GM21515 (cell line): ENCODE measurements at regions not wholly inside any gene's neighbourhood (a gene's known extent, or its start where the extent isn't known, plus 50 kb on each side); places are given as distances from the start of the nearest gene placed in this dataset.
"Not testable (repeated sequence)": the region's sequence is repeated elsewhere in the genome, so short reads cannot be mapped to it uniquely, and the experiment has no call there.

Source experiments
- ATAC-seq: cut with Tn5 transposase; IDR thresholded peaks from one replicate; pipeline ENCODE4 v1.9.1; 2021; ENCODE audit not compliant: unreplicated experiment

DNA sequence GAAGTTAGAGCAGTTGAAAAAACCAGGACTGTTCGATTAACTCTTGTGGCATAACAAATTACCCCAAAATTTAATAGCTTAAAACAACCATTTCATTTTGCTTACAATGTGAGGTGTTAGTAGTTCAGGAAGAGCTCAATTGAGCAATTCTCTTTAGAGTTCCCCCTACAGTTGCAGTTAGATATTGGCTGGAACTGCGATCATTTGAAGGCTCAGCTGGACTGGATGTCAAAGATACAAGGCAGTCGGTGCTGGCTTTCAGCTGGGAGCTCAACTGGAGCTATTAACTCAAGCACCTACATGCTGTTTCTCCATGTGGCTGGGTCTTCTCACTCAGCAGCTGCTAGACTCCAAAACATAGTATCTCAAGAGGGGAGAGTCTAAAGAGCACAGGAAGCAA is 96.0 kb upstream of the LOC128125822 start:
- peak; percentile 52 for ATAC-seq

DNA sequence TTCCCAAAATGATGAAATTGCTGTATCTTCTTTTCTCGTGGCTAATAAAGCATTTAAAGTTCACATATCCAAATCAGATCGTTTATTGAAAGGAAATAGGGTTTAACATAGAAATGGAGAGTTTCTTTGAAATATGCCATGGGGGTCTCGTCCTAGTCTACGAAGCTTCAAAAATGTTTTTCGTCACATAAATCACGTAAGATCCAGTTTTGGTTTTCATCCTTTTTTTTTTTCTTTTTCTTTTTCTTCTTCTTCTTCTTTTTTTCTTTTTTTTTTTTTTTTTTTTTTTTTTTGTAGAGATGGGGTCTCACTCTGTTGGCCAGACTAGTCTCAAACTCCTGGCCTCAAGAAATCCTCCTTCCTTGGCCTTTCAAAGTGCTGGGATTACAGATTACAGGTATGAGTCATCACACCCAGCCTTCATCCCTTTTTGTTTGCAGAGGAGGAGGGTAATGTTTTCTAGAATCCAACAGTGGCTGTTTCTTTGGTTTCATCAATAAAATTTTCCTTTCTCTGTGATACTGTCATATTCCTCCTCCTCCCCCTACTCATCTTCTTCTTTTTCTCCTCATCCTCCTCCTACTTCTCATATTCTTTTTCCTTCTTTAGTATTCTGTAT is 94.7 kb upstream of the LOC128125822 start:
- ATAC-seq = no peak

DNA sequence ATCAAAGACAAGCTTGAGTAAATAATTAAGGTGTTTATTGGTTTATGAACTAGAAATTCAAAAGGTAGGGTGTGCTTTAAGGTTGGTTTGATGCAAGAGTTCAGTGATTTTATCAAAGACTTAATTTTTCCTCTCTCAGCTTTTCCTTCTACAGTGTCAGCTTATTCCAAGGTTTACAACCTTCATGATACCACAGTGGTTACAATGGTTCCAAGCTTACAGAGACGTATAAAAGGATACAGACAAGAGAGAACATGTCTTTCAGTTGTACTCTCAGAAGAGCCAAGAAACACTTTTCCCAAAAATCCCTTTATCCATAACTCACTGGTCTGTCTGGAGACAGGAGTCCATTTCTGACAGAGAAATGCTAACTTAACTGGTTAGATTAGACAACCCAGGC is 93.5 kb upstream of the LOC128125822 start:
- no peak for ATAC-seq

DNA sequence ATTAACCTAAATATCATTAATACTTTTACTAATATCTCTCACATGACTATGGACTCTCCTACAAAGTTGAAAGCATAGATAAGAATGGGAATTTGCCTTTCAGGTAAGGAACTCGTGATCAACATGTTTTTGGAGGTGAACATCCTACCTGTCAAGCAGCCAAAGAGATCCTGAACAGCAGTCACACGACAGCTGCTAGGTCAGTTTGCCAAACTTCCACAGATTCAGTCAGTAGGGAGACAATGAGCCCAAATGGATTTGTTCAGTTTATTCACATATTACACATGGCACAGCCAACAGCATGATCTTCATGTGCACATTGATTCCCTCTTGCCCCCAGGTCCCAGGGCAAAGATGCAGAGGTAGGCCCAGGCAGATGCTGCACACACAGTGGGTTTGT is 86.1 kb upstream of the LOC128125822 start:
- ATAC-seq = no peak

DNA sequence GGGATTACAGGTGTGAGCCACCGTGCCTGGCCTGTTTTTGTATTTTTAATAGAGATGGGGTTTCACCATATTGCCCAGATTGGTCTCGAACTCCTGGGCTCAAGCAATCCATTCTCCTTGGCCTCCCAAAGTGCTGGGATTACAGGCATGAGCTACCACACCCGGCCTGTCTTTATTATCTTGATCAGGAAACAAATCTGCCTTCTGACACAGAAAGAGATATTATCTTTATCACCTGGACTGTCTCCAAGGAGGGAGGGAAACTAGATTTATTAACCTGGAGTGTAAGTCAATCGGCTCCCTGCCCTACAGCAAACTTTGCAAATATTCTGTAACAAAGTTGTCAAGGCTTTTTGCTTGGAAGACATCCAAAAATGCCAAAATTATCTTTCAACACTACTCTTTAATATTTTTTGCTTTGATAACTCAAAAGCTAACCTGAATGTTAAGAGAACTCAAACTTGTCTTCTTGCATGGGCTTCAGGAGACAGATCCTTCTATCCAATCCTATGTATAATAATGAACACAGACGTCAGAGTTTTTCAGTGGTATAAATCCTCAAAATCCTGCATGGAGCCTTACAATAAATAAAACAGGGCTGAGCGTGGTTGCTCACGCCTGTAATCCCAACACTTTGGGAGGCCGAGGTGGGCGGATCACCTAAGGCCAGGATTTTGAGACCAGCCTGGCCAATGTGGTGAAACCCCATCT is 85.0 kb upstream of the LOC128125822 start:
- ATAC-seq = no peak

DNA sequence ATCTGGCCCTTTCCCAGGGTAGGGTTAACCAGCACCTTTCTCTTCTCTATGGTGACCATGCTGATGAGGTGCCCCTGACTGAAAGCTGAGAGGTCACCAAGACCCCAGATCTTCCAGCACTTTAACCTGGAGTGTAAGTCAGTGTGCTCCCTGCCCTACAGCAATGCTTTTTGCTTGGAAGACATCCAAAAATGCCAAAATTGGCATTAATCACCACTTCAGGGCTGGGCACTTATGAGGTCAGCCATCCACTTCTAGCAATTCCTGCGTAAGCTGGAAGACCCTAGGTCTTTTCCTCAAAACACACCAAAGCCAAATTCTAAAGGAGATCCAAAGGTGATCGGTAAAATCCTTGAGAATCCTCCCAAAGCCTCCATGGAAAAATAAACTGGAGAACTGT is 81.2 kb upstream of the LOC128125822 start:
- ATAC-seq = no peak

DNA sequence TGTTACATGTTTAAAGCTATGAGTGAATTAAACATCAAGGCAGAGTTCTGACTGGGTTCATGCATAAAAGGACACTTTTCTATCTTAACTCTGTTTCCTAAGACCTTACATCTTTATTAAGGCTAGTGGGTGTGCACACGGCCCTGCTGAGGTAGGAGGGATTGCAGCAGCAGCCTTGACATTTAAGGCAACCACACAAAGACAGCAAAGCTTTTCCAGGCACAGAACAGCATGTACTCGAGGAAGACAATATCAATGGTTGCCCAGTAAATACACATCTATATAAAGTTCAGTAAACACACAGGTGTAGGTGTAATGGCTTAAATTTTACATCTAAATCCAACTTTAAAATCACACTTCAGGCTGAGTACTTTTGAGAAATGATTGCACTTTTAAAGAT is 79.8 kb upstream of the LOC128125822 start:
- no peak for ATAC-seq

DNA sequence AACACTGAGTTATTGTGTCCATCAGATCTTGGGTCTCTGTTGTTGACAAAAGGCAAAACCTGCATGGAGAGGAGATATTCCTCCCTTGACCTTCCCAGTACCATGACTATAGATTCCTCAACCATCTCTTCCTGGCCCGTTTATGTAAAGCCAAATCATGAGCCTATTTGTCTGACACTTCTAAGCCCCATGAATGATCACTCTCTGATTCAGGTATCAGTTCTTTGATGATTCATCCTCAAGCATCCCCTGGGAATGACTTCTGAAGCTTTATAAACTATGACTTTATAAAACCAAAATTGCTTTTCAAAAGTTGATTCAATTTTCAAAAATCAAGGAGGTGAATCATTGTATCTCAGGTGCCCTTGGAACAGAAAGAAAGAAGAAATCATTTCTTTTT is 78.7 kb upstream of the LOC128125822 start:
- no peak for ATAC-seq

DNA sequence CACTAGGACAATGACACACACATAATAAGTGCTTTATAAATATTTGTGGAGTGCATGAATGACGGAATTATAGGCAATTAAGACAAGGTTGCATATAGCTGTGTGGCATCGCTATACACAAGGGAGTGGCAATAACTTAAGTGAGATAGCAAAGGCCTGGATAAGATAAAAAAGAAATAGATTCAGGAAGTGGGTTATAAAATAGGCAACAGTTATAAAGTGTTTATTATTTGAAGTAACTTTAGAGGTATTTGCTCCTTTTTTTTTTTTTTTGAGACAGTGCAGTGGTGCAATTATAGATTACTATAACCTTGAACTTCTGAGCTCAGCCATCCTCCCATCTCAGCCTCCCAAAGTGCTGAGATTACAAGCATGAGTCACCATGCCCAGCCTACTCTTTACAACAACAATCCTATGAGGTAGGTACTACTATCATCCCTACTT is 75.9 kb upstream of the LOC128125822 start:
- ATAC-seq = no peak

DNA sequence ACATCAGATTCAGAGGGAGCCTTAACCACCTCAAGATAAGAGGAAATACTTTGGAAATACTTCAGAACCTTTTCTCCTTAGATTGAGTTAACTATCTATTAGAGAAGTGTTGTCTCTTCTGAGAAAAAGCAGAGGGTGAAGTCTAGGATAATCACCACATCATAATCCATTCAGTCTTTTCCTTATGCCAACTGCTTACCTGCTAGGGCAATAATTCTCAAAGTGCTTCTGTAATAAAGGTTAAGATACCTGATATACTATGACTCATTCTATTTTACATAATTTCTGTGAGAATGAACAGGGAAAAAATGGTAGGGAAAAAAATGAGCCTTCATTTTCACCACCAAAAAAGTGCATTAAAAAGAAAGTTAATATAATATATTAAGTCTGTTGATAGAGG is 70.1 kb upstream of the LOC128125822 start:
- ATAC-seq = no peak

DNA sequence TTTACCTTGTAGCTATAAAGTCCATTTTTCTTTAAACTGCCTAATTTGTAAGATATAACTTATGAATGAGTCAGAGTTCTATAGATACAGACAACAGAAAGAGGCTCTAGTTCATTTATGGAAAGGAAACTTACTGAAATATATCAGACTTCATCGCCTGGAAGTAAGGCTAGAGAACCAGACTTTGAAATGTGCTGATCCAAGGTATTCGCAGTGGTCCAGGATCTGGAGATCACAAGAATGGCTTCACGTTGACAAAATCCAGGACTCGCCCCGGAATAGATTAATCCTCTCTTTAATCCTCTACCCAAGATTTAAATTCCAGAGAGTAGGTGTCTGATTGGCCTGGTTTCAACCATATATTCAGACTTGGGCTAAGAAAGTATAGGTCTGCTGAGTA is 69.1 kb upstream of the LOC128125822 start:
- ATAC-seq = no peak

DNA sequence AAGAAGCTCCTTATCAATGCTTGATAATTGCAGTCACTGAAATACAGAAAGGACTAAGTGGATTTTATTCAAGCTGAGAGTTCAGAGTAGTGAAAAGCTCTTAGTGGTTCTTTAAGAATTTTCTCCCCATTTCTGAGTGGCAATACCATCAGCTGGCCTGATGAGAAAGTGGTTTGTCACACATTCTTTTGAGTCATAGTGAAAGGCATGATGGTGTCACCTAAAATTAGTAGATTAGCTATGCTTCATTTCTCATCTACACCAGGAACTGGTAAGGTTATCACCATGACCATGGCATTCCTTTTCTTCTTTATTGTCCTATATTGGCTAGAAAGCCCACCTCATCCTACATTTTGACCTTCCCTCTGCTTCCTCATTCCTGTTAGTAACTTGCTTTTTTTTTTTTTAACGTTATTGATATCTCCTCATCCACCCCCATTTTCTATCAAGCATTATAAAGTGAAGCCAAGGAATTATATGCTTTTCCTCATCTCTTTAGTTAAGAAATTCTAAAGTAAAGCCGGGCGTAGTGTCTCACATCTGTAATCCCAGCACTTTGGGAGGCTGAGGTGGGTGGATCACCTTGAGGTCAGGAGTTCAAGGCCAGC is 67.4 kb upstream of the LOC128125822 start:
- peak; percentile 97 for ATAC-seq

DNA sequence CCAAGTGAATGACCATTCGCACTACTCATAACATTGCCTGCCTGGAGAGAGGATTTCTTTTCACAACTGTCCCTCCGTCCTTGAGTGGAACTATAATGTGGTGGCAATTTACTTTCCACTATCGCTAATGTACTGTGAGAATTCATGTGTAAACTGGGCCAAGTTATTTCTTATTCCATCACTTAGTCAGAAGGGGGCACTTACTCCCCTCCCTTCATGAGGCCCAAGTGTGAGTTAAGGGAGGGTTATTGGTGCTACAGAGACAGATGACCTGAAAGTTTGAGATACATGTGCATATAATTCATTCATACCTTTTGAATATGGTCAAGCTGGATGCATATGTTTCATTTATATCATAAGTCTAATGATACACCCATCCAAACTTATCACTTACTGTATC is 65.2 kb upstream of the LOC128125822 start:
- ATAC-seq = no peak

DNA sequence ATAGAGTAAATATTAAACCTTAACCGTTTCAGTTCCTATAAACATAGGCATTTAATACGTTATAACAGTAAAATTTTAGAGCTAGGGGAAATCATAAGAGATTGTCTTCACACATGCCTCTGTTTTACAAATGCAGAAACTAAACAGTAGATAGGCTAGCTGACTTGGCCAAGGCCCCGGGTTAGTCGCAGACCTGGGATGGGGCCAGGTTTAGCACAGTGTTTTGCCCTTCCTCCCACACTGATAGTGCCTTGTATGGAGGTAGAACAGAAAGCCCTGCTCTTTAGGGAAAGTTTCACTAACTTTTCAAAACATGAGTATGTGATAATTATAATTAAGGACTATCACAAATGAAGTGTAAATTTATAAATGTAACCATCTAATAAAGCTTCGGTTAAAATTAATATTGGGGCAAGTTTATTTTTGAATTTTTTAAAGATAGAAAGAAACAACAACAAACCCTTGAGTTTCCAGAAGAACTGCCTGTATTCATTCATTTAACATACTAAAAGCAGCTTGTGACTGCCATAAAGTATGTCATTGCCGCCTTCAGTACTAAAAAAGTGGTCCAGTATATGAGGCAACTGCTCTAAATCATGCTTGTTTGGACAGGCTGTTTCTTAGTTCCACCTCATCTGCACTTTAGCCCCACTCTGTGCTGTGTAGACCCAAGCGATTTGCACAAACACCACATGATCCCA is 62.5 kb upstream of the LOC128125822 start:
- no peak for ATAC-seq

DNA sequence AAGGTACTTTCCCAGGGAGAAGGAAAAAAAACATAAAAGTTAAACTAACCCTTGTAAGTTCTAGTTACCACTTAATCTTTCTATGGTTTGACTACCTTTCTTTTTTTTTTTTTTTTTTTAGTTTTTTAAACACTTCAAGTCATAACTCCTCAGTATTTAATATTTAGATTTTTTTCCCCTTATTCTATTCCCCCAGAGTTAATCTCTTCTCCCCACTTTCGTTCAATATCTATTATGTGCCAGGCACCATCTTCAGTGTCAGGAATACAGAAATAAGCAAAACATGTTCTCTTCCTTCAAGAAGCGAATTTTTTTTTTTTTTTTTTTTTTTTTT is 62.0 kb upstream of the LOC128125822 start:
- ATAC-seq = no peak

DNA sequence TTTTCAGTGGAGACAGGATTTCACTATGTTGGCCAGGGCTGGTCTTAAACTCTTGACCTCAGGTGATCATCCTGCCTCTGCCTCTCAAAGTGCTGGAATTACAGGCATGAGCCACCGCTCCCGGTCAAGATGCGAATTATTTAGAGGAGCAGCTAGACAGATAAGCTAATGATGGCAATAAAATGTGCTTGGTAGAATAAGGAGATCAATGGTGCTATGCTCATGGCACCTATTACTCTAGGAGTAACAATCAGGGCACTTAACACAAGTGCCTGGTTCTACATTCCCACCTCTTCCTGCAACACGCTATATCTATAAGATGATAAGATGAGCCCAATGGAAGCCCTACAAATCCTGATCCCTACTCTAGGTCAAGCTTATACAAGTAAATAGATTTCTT is 61.4 kb upstream of the LOC128125822 start:
- ATAC-seq = no peak

DNA sequence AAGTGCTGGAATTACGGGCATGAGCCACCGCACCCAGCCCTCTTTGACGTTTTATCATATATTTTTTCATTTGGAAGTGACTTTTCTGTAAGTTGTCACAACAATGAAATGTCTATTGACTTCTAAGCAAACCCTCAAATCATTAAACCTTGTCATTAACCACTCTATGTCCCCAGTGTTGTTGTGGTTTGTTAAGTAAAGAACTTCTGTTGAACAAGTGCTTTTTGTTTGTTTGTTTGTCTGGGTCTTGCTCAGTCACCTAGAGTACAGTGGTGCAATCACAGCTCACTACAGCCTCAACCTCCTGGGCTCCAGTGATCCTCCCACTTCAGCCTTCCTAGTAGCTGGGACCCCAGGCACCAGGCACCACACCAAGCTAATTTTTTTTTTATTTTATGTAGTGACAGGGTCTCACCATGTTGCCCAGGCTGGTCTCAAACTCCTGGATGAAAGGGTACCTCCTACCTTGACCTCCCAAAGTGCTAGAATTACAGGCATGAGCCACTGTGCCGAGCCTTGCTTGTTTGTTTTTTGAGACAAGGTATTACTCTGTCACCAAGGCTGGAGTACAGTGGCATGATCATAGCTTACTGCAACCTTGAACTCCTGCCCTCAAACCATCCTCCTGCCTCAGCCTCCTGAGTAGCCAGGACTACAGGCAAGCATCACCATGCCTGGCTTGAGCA is 57.6 kb upstream of the LOC128125822 start:
- no peak for ATAC-seq

DNA sequence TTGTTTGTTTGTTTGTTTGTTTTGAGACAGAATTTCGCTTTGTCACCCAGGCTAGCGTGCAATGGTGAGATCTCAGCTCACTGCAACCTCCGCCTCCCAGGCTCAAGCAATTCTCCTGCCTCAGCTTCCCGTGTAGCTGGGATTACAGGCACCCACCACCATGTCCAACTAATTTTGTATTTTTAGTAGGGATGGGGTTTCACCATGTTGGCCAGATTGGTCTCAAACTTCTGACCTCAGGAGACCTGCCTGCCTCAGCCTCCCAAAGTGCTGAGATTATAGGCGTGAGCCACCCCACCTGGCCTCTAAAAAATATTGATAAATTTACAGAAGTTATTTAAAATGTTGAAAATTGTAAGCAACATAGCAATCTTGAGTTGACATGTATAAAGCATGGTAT is 57.1 kb upstream of the LOC128125822 start:
- not testable (repeated sequence) for ATAC-seq

DNA sequence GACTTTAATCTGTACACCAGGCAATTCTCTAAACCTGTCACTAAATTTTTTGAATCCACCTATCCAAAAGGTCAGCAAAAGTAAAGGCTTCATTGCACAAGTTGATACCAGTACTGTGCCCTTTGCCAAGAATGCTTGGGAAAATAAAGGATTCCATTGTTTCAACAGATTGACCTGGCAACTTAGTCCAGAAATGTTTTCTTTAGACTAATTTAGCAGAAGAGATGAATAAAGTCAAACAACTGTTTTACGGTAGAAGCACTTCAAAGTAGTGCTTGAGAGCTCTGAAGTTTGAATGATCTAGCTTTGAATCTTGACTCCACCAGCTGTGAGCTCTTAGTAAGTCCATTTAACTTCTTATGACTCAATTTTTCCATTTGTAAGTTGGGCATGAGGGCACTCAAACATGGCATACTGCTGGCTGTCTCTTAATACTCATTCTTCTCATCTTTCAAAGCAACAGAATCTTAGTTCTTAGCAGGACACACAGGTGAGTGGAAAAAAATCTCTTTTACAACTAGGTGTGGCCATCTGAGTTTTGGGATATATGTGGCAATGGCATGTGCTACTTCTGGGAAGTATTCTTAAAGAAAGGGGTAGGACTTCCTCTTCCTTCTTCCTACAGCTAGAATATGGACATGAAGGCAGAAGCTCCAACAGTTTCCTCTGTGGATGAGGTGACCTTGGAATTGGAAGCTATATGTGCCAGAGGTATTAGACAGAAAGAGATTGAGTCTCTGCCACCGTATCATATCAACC is 55.9 kb upstream of the LOC128125822 start:
- ATAC-seq = no peak

DNA sequence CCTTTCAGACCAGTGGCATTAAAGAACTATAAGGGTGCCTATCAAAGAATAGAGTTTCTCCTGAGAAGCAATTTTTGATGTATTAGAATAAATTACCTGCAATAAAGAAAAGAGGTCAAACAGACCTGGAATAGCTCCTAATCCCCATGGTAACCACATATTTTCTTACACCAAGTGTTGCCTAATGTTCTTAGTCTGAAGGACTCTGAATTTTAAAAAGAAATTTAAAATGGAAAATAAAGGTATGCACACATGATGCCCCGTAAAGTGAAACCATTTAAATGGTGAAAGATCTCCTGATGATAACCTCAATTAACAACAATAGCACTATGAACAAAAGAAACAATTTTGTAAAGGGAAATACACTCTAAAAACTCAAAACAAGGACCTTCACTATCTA is 55.1 kb upstream of the LOC128125822 start:
- no peak for ATAC-seq
